ENCODE measurements at regions not wholly inside any gene's neighbourhood (a gene's known extent, or its start where the extent isn't known, plus 50 kb on each side); places are given as distances from the start of the nearest gene placed in this dataset.

DNA sequence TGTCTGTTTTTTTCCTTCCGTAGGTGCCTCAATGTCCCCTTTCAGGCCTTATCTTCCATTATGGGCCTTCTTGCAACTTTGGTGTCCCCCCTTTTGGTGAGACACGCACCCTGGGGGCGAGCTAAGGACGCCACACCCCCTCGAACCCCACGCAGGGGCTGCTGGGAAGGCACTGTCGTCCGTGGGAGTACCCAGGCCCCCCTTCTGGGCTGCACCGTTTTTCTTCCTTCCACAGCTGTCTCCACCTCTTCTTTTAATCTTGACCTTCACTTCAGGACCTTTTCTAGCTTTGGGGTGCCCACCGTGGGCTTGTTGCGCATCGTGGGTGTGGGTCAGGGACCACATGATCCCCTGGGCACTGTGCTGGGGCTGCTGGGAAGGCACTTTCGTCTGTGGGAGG lies 271.8 kb downstream of the ALG10 start:
- no peak for TF ChIP-seq POLR2A (IDR thresholded peaks at IDR 0.05; ENCODE audit: low read depth, low read length)
- no peak for TF ChIP-seq GATA2 (IDR thresholded peaks at IDR 0.05; ENCODE audit: insufficient read depth, insufficient read length, low read depth, low read length)
- TF ChIP-seq, protein P1, sequence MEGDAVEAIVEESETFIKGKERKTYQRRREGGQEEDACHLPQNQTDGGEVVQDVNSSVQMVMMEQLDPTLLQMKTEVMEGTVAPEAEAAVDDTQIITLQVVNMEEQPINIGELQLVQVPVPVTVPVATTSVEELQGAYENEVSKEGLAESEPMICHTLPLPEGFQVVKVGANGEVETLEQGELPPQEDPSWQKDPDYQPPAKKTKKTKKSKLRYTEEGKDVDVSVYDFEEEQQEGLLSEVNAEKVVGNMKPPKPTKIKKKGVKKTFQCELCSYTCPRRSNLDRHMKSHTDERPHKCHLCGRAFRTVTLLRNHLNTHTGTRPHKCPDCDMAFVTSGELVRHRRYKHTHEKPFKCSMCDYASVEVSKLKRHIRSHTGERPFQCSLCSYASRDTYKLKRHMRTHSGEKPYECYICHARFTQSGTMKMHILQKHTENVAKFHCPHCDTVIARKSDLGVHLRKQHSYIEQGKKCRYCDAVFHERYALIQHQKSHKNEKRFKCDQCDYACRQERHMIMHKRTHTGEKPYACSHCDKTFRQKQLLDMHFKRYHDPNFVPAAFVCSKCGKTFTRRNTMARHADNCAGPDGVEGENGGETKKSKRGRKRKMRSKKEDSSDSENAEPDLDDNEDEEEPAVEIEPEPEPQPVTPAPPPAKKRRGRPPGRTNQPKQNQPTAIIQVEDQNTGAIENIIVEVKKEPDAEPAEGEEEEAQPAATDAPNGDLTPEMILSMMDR (IDR thresholded peaks at IDR 0.05; ENCODE audit: extremely low read depth in 1 of 2, insufficient read depth in 1 of 2, low read depth in 1 of 2, low read length in 2 of 2): no peak
- TF ChIP-seq, protein P2, sequence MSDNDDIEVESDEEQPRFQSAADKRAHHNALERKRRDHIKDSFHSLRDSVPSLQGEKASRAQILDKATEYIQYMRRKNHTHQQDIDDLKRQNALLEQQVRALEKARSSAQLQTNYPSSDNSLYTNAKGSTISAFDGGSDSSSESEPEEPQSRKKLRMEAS (IDR thresholded peaks at IDR 0.05; ENCODE audit: insufficient read depth, insufficient read length): no peak
- TF ChIP-seq POLR2AphosphoS5 (IDR thresholded peaks at IDR 0.05; ENCODE audit: insufficient read depth, low read depth, low read length): no peak
- no peak for TF ChIP-seq EZH2 (IDR thresholded peaks at IDR 0.05; ENCODE audit: borderline replicate concordance, low read depth, low read length, severe bottlenecking)
- TF ChIP-seq MYC (IDR thresholded peaks at IDR 0.05; ENCODE audit: low read depth, low read length): no peak
- no peak for TF ChIP-seq JUN (IDR thresholded peaks at IDR 0.05; ENCODE audit: borderline replicate concordance, insufficient read depth, insufficient read length, low read depth)
- TF ChIP-seq FOS (IDR thresholded peaks at IDR 0.05; ENCODE audit: borderline replicate concordance, insufficient read depth, low read length): no peak
